Progenitor cell of endocrine pancreas (in vitro differentiated cells): ENCODE measurements at regions not wholly inside any gene's neighbourhood (a gene's known extent, or its start where the extent isn't known, plus 50 kb on each side); places are given as distances from the start of the nearest gene placed in this dataset.
"Not testable (repeated sequence)": the region's sequence is repeated elsewhere in the genome, so short reads cannot be mapped to it uniquely, and the experiment has no call there.

Source experiments
- DNase-seq: peaks from one replicate; pipeline ENCODE4 v3.0.0; 2021; ENCODE audit warnings: low spot score; ENCODE audit not compliant: unreplicated experiment
- H3K27ac Mint-ChIP-seq: 2 replicates; pipeline ENCODE4 v1.8.0; 2021; ENCODE audit warnings: mild to moderate bottlenecking, moderate library complexity, mixed read lengths
- H3K27me3 Mint-ChIP-seq: 2 replicates; pipeline ENCODE4 v1.8.0; 2021; ENCODE audit warnings: mixed read lengths
- H3K36me3 Mint-ChIP-seq: 2 replicates; pipeline ENCODE4 v1.8.0; 2022; ENCODE audit warnings: mixed read lengths; ENCODE audit not compliant: insufficient read depth
- H3K4me1 Mint-ChIP-seq: 2 replicates; pipeline ENCODE4 v1.8.0; 2021; ENCODE audit warnings: low read depth, mixed read lengths
- H3K4me3 Mint-ChIP-seq: 2 replicates; pipeline ENCODE4 v1.8.0; 2021; ENCODE audit warnings: low read depth, mild to moderate bottlenecking, moderate library complexity, mixed read lengths
- H3K9me3 Mint-ChIP-seq: 2 replicates; pipeline ENCODE4 v1.8.0; 2021; ENCODE audit warnings: low read depth, mixed read lengths
- TF ChIP-seq, protein P1 (sequence below): fragments of 200-600 bp; sonication (generic); IDR thresholded peaks from one replicate; pipeline ENCODE4 v1.5.0; 2021; ENCODE audit warnings: antibody characterized with exemption, mild to moderate bottlenecking; ENCODE audit not compliant: unreplicated experiment

DNA sequence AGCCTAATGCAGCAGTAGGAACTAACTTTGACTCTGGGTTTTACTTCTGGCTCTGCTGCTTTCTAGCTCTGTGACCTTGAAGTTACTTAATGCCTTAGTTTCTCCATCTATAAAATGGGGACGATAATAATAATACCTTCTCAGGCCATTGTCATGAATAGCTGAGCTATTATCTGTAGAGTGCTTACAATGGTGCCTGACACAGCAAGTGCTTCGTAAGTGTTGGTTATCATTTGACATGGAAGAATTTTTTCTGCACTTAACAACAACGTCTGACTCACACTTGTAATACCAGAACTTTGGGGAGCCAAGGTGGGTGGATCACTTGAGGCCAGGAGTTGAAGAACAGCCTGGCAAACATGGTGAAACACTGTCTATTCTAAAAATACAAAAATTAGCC is 140.5 kb downstream of the ARL4A start:
- Mint-ChIP-seq H3K4me3 (no peak overlapping the region), H3K27ac (no peak overlapping the region), H3K4me1 (no peaks in the 10 kb centered on the region), H3K9me3 (peaks cover 12% of the 10 kb centered on the region), H3K27me3 (no peaks in the 10 kb centered on the region), H3K36me3 (no peaks in the 10 kb centered on the region)
- no peak for DNase-seq
- TF ChIP-seq, protein P1, sequence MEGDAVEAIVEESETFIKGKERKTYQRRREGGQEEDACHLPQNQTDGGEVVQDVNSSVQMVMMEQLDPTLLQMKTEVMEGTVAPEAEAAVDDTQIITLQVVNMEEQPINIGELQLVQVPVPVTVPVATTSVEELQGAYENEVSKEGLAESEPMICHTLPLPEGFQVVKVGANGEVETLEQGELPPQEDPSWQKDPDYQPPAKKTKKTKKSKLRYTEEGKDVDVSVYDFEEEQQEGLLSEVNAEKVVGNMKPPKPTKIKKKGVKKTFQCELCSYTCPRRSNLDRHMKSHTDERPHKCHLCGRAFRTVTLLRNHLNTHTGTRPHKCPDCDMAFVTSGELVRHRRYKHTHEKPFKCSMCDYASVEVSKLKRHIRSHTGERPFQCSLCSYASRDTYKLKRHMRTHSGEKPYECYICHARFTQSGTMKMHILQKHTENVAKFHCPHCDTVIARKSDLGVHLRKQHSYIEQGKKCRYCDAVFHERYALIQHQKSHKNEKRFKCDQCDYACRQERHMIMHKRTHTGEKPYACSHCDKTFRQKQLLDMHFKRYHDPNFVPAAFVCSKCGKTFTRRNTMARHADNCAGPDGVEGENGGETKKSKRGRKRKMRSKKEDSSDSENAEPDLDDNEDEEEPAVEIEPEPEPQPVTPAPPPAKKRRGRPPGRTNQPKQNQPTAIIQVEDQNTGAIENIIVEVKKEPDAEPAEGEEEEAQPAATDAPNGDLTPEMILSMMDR: no peak

DNA sequence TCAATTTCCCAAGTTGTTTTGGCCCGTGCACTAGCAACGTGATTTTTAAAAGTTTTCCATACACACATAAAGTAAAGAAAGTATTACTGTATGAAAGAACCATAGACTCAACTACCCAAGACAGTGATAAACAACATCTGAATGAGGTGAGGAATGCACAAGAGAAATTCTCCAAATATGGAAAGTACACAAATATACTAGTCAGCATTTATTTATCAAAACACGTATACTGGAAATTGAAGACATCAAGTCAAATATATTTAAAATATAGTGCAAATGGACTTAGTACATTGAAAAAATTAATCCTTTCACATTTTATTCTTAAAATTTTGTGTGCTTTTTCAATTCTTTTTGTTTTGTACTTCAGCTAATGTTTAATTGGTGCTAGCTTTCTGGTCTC is 143.6 kb downstream of the ARL4A start:
- no peaks in the 10 kb centered on the region for H3K4me1 Mint-ChIP-seq
- H3K4me3 Mint-ChIP-seq: no peak overlapping the region
- DNase-seq: no peak
- H3K27me3 Mint-ChIP-seq: no peaks in the 10 kb centered on the region
- H3K36me3 Mint-ChIP-seq: no peaks in the 10 kb centered on the region
- H3K27ac Mint-ChIP-seq: no peak overlapping the region
- TF ChIP-seq, protein P1: no peak
- H3K9me3 Mint-ChIP-seq: peaks cover 11% of the 10 kb centered on the region

DNA sequence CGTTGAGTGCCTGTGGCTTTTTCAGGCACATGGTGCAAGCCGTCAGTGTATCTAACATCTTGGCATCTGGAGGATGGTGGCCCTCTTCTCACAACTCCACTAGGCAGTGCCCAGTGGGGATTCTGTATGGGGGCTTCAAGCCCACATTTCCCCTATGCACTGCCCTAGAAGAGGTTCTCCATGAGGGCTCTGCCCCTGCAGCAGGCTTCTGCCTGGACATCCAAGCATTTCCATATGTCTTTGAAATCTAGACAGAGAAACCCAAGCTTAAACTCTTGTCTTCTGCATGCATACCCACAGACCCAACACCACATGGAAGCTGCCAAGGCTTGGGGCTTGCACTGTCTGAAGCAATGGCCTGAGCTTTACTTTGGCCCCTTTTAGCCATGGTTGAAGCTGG is 146.4 kb downstream of the ARL4A start:
- TF ChIP-seq, protein P1: no peak
- DNase-seq: no peak
- Mint-ChIP-seq H3K4me1 (no peaks in the 10 kb centered on the region), H3K9me3 (peaks cover 11% of the 10 kb centered on the region), H3K27ac (no peak overlapping the region), H3K27me3 (no peaks in the 10 kb centered on the region), H3K36me3 (no peaks in the 10 kb centered on the region), H3K4me3 (no peak overlapping the region)

DNA sequence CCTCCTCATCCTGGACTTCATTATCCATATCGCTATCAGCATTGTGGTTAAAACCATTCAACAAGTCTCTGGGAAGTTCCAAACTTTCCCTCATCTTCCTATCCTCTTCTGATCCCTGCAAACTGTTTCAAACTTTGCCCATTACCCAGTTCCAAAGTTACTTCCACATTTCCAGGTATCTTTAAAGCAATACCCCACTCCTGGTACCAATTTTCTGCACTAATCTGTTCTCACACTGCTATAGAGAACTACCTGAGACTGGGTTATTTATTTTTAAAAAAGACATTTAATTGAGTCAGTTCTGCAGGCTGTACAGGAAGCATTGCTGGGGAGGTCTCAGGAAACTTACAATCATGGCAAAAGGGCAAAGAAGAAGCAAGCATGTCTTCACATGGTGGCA is 147.3 kb downstream of the ARL4A start:
- H3K9me3 Mint-ChIP-seq: peaks cover 11% of the 10 kb centered on the region
- H3K27me3 Mint-ChIP-seq: no peaks in the 10 kb centered on the region
- no peak overlapping the region for H3K27ac Mint-ChIP-seq
- H3K36me3 Mint-ChIP-seq: no peaks in the 10 kb centered on the region
- no peaks in the 10 kb centered on the region for H3K4me1 Mint-ChIP-seq
- no peak for DNase-seq
- TF ChIP-seq, protein P1: no peak
- H3K4me3 Mint-ChIP-seq: no peak overlapping the region

DNA sequence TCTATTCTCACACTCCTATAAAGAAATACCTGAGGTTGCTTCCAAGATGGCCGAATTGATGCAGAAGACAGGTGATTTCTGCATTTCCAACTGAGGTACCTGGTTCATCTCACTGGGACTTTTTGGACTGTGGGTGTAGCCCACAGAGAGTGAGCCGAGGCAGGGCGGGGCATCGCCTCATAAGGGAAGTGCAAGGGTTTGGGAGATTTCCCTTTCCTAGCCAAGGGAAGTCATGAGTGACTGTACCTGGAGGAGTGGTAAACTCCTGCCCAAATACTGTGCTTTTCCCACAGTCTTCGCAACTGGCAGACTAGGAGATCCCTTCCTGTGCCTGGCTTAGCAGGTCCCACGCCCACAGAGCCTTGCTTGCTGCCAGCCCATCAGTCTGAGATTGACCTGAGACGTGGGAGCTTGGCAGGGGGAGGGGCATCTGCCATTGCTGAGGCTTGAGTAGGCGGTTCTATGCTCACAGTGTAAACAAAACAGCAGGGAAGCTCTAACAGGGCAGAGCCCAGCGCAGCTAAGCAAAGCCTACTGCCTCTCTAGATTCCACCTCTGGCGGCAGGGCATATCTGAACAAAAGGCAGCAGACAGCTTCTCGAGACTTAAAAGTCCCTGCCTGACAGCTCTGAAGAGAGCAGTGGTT is 152.2 kb downstream of the ARL4A start:
- Mint-ChIP-seq H3K4me1 (no peaks in the 10 kb centered on the region), H3K36me3 (no peaks in the 10 kb centered on the region), H3K9me3 (peaks cover 25% of the 10 kb centered on the region), H3K27me3 (no peaks in the 10 kb centered on the region), H3K27ac (no peak overlapping the region), H3K4me3 (no peak overlapping the region)
- no peak for DNase-seq
- TF ChIP-seq, protein P1: no peak

DNA sequence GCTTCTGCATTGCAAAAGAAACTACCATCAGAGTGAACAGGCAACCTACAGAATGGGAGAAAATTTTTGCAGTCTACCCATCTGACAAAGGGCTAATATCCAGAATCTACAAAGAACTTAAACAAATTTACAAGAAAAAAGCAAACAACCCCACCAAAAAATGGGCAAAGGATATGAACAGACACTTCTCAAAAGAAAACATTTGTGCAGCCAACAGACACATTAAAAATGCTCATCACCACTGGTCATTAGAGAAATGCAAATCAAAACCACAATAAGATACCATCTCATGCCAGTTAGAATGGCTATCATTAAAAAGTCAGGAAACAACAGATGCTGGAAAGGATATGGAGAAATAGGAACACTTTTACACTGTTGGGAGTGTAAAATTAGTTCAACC is 157.3 kb downstream of the ARL4A start:
- H3K4me3 Mint-ChIP-seq, H3K36me3 Mint-ChIP-seq, H3K27me3 Mint-ChIP-seq, H3K4me1 Mint-ChIP-seq, H3K27ac Mint-ChIP-seq, DNase-seq: not testable (repeated sequence)
- peaks cover 33% of the 10 kb centered on the region for H3K9me3 Mint-ChIP-seq
